ENCODE measurements at regions not wholly inside any gene's neighbourhood (a gene's known extent, or its start where the extent isn't known, plus 50 kb on each side); places are given as distances from the start of the nearest gene placed in this dataset.
"Not testable (repeated sequence)": the region's sequence is repeated elsewhere in the genome, so short reads cannot be mapped to it uniquely, and the experiment has no call there.

DNA sequence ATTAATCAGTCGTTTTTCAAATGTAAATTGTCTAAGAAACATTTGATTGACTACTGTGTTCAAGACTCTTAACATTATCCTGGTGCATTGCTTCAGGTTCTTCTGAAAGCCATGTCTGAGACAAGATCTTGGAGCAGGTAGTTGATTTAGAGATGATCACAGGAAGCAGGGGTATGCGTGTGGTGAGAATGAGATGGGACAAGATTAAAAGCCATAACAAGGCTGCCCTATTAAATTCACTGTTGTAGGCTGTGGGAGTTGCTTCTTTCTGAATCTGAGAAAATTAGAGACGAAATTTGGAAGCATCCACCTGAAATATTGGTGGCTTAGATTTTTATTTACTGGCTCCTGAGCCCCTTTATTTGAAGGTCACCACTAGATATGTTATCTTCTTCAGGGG is 687.4 kb upstream of the SLITRK6 start:
- no peaks in the 10 kb centered on the region for H3K27me3 ChIP-seq (ENCODE audit: control insufficient read depth in 1 of 2, insufficient read depth in 2 of 2, low read length in 1 of 2)
- no peaks in the 10 kb centered on the region for H3K9me3 ChIP-seq (ENCODE audit: control insufficient read depth, low read length)
- no peak overlapping the region for H3K27ac ChIP-seq (ENCODE audit: low read depth in 1 of 2, low read length in 2 of 2)
- H3K4me3 ChIP-seq (ENCODE audit: low read length in 2 of 2) = no peak overlapping the region
- H3K36me3 ChIP-seq (ENCODE audit: control insufficient read depth in 1 of 2, insufficient read depth in 2 of 2, low read length in 1 of 2) = no peaks in the 10 kb centered on the region
- intact Hi-C loops (cut with DNase I) = no loop called here
- WGBS, 2 donors = 54 to 59% methylated on average over 3 of the region's 3 CpGs
- DNase-seq = no peak
- ATAC-seq (ENCODE audit: low FRiP score) = no peak
- H3K4me1 ChIP-seq (ENCODE audit: control insufficient read depth in 1 of 2, insufficient read depth in 2 of 2, low read length in 2 of 2) = peaks cover 0 to 1% of the 10 kb centered on the region in 2 donors

GRCh38 chr13:86491121-86491520 is 691.9 kb upstream of the SLITRK6 start:
- Histone ChIP-seq H3K36me3 (ENCODE audit: control insufficient read depth in 1 of 2, insufficient read depth in 2 of 2, low read length in 1 of 2) (no peaks in the 10 kb centered on the region), H3K9me3 (ENCODE audit: control insufficient read depth, low read length) (no peaks in the 10 kb centered on the region), H3K4me3 (ENCODE audit: low read length in 2 of 2) (no peak overlapping the region), H3K27me3 (ENCODE audit: control insufficient read depth in 1 of 2, insufficient read depth in 2 of 2, low read length in 1 of 2) (no peaks in the 10 kb centered on the region), H3K4me1 (ENCODE audit: control insufficient read depth in 1 of 2, insufficient read depth in 2 of 2, low read length in 2 of 2) (peaks cover 0 to 1% of the 10 kb centered on the region in 2 donors), H3K27ac (ENCODE audit: low read depth in 1 of 2, low read length in 2 of 2) (no peak overlapping the region)
- intact Hi-C loops (cut with DNase I) = no loop called here
- WGBS, 2 donors = 94 to 95% methylated on average over 1 of the region's 1 CpG
- ATAC-seq (ENCODE audit: low FRiP score) = no peak
- no peak for DNase-seq

GRCh38 chr13:86501931-86502330 is 702.7 kb upstream of the SLITRK6 start:
- H3K36me3 ChIP-seq (ENCODE audit: control insufficient read depth in 1 of 2, insufficient read depth in 2 of 2, low read length in 1 of 2); intact Hi-C loops (cut with DNase I); H3K27ac ChIP-seq (ENCODE audit: low read depth in 1 of 2, low read length in 2 of 2); H3K4me3 ChIP-seq (ENCODE audit: low read length in 2 of 2); H3K4me1 ChIP-seq (ENCODE audit: control insufficient read depth in 1 of 2, insufficient read depth in 2 of 2, low read length in 2 of 2); H3K9me3 ChIP-seq (ENCODE audit: control insufficient read depth, low read length); H3K27me3 ChIP-seq (ENCODE audit: control insufficient read depth in 1 of 2, insufficient read depth in 2 of 2, low read length in 1 of 2); ATAC-seq (ENCODE audit: low FRiP score): not testable (repeated sequence)
- 84 to 88% methylated on average over 10 of the region's 10 CpGs for WGBS, 2 donors
- DNase-seq = peak in 1 of 2 donors; percentile 53

- DNase-seq = no peak
- intact Hi-C loops (cut with DNase I) = no loop called here
- ATAC-seq (ENCODE audit: low FRiP score) = no peak
- H3K9me3 ChIP-seq (ENCODE audit: control insufficient read depth, low read length) = no peaks in the 10 kb centered on the region
- WGBS, 2 donors = 59 to 61% methylated on average over 2 of the region's 2 CpGs
- H3K4me1 ChIP-seq (ENCODE audit: control insufficient read depth in 1 of 2, insufficient read depth in 2 of 2, low read length in 2 of 2) = no peaks in the 10 kb centered on the region
- H3K36me3 ChIP-seq (ENCODE audit: control insufficient read depth in 1 of 2, insufficient read depth in 2 of 2, low read length in 1 of 2) = no peaks in the 10 kb centered on the region
- H3K27me3 ChIP-seq (ENCODE audit: control insufficient read depth in 1 of 2, insufficient read depth in 2 of 2, low read length in 1 of 2) = no peaks in the 10 kb centered on the region
- H3K27ac ChIP-seq (ENCODE audit: low read depth in 1 of 2, low read length in 2 of 2) = no peak overlapping the region
- no peak overlapping the region for H3K4me3 ChIP-seq (ENCODE audit: low read length in 2 of 2)
Measured at GRCh38 chr13:86510792-86511191, 711.6 kb upstream of the SLITRK6 start.

GRCh38 chr13:86541461-86541860 is 742.2 kb upstream of the SLITRK6 start:
- no peak overlapping the region for H3K27ac ChIP-seq (ENCODE audit: low read depth in 1 of 2, low read length in 2 of 2)
- ATAC-seq (ENCODE audit: low FRiP score) (no peak), DNase-seq (no peak)
- no peaks in the 10 kb centered on the region for H3K4me1 ChIP-seq (ENCODE audit: control insufficient read depth in 1 of 2, insufficient read depth in 2 of 2, low read length in 2 of 2)
- no peaks in the 10 kb centered on the region for H3K27me3 ChIP-seq (ENCODE audit: control insufficient read depth in 1 of 2, insufficient read depth in 2 of 2, low read length in 1 of 2)
- no peak overlapping the region for H3K4me3 ChIP-seq (ENCODE audit: low read length in 2 of 2)
- WGBS, 2 donors = 74 to 85% methylated on average over 3 of the region's 3 CpGs
- intact Hi-C loops (cut with DNase I) = no loop called here
- no peaks in the 10 kb centered on the region for H3K36me3 ChIP-seq (ENCODE audit: control insufficient read depth in 1 of 2, insufficient read depth in 2 of 2, low read length in 1 of 2)
- no peaks in the 10 kb centered on the region for H3K9me3 ChIP-seq (ENCODE audit: control insufficient read depth, low read length)

GRCh38 chr13:86554066-86554465 is 754.8 kb upstream of the SLITRK6 start:
- DNase-seq = no peak
- Histone ChIP-seq H3K9me3 (ENCODE audit: control insufficient read depth, low read length) (no peaks in the 10 kb centered on the region), H3K4me3 (ENCODE audit: low read length in 2 of 2) (no peak overlapping the region), H3K4me1 (ENCODE audit: control insufficient read depth in 1 of 2, insufficient read depth in 2 of 2, low read length in 2 of 2) (no peaks in the 10 kb centered on the region), H3K36me3 (ENCODE audit: control insufficient read depth in 1 of 2, insufficient read depth in 2 of 2, low read length in 1 of 2) (no peaks in the 10 kb centered on the region), H3K27ac (ENCODE audit: low read depth in 1 of 2, low read length in 2 of 2) (no peak overlapping the region), H3K27me3 (ENCODE audit: control insufficient read depth in 1 of 2, insufficient read depth in 2 of 2, low read length in 1 of 2) (no peaks in the 10 kb centered on the region)
- intact Hi-C loops (cut with DNase I) = no loop called here
- ATAC-seq (ENCODE audit: low FRiP score) = no peak

DNA sequence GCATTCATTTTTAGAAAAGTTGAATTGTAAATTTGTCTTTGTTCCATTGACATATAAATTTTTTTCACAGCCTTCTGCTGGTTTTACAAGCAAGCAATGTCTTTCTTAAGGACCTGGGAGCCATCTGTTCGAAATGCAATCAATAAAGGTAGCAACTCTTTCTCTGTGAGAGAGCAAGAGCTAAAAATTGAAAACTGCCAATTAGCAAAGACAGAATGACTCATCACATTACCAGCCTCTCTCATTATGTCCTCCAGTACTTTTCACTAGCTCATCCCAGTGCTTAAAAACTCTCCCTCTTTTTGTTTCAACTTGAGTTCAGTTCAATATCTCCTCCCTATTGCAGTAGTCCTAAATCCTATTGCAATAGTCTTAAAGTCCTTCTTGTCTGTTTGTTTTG is 760.7 kb upstream of the SLITRK6 start:
- H3K36me3 ChIP-seq (ENCODE audit: control insufficient read depth in 1 of 2, insufficient read depth in 2 of 2, low read length in 1 of 2) = no peaks in the 10 kb centered on the region

GRCh38 chr13:86562866-86563265 is 763.6 kb upstream of the SLITRK6 start:
- Histone ChIP-seq H3K4me3 (ENCODE audit: low read length in 2 of 2) (no peak overlapping the region), H3K27ac (ENCODE audit: low read depth in 1 of 2, low read length in 2 of 2) (no peak overlapping the region), H3K36me3 (ENCODE audit: control insufficient read depth in 1 of 2, insufficient read depth in 2 of 2, low read length in 1 of 2) (no peaks in the 10 kb centered on the region), H3K4me1 (ENCODE audit: control insufficient read depth in 1 of 2, insufficient read depth in 2 of 2, low read length in 2 of 2) (no peaks in the 10 kb centered on the region), H3K9me3 (ENCODE audit: control insufficient read depth, low read length) (no peaks in the 10 kb centered on the region), H3K27me3 (ENCODE audit: control insufficient read depth in 1 of 2, insufficient read depth in 2 of 2, low read length in 1 of 2) (no peaks in the 10 kb centered on the region)
- DNase-seq (no peak), ATAC-seq (ENCODE audit: low FRiP score) (no peak)
- intact Hi-C loops (cut with DNase I) = no loop called here
- WGBS, 2 donors = 80 to 81% methylated on average over 6 of the region's 6 CpGs

More for the DNA sequence above, 760.7 kb upstream of the SLITRK6 start:
- DNase-seq (no peak), ATAC-seq (ENCODE audit: low FRiP score) (no peak)
- Histone ChIP-seq H3K27me3 (ENCODE audit: control insufficient read depth in 1 of 2, insufficient read depth in 2 of 2, low read length in 1 of 2) (no peaks in the 10 kb centered on the region), H3K27ac (ENCODE audit: low read depth in 1 of 2, low read length in 2 of 2) (no peak overlapping the region), H3K9me3 (ENCODE audit: control insufficient read depth, low read length) (no peaks in the 10 kb centered on the region), H3K4me3 (ENCODE audit: low read length in 2 of 2) (no peak overlapping the region), H3K4me1 (ENCODE audit: control insufficient read depth in 1 of 2, insufficient read depth in 2 of 2, low read length in 2 of 2) (no peaks in the 10 kb centered on the region)
- intact Hi-C loops (cut with DNase I) = no loop called here
- WGBS, 2 donors = 59 to 73% methylated on average over 1 of the region's 1 CpG

DNA sequence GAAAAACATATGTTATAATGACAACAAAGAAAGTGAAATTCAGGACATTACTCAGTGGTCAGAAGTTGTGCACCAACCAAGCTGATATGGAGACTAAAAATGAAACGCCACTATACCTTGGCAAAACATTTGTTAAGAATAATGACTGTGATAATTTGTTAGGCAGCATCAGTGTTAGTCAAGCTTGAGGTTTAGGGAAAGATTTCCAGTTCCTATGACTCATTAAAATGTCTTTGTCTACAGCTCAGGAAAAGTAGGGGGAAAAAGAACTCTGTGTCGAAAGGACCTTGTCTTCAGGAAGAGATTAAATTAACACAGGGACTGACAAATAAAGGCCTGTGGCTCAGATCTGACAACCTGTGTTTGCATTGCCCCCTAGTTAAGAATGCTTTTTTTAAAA is 764.1 kb upstream of the SLITRK6 start:
- intact Hi-C loops (cut with DNase I) = no loop called here
- DNase-seq (no peak), ATAC-seq (ENCODE audit: low FRiP score) (no peak)
- Histone ChIP-seq H3K27me3 (ENCODE audit: control insufficient read depth in 1 of 2, insufficient read depth in 2 of 2, low read length in 1 of 2) (no peaks in the 10 kb centered on the region), H3K4me1 (ENCODE audit: control insufficient read depth in 1 of 2, insufficient read depth in 2 of 2, low read length in 2 of 2) (no peaks in the 10 kb centered on the region), H3K9me3 (ENCODE audit: control insufficient read depth, low read length) (no peaks in the 10 kb centered on the region), H3K36me3 (ENCODE audit: control insufficient read depth in 1 of 2, insufficient read depth in 2 of 2, low read length in 1 of 2) (no peaks in the 10 kb centered on the region), H3K27ac (ENCODE audit: low read depth in 1 of 2, low read length in 2 of 2) (no peak overlapping the region), H3K4me3 (ENCODE audit: low read length in 2 of 2) (no peak overlapping the region)
- WGBS, 2 donors = 22 to 26% methylated on average over 2 of the region's 2 CpGs
